Gastrocnemius medialis (tissue), 4 donors: ENCODE measurements at regions not wholly inside any gene's neighbourhood (a gene's known extent, or its start where the extent isn't known, plus 50 kb on each side); places are given as distances from the start of the nearest gene placed in this dataset.

Experiments
- ATAC-seq, 2 donors: fragments of 150-250 bp; one replicate each; pipeline ENCODE4 v1.9.1; 2016
- DNase-seq, 2 donors: peaks; one replicate each; pipeline ENCODE4 v3.0.0-alpha.2; 2019
- H3K27ac ChIP-seq, 4 donors: fragments of 200-600 bp; sonication (generic); 1 replicate in 1 of 4; 2 replicates in 3 of 4; pipeline ENCODE4 v1.5.1; 2016 to 2018; ENCODE audit warnings: mild to moderate bottlenecking in 2 of 4, moderate library complexity in 1 of 4
- H3K27me3 ChIP-seq, 3 donors: fragments of 200-600 bp; sonication (generic) in 2 of 3; 1 replicate in 1 of 3; 2 replicates in 2 of 3; pipeline versions ENCODE4 v1.5.1 to v1.6.0; 2016 to 2019; ENCODE audit warnings: mild to moderate bottlenecking in 1 of 3, moderate library complexity in 1 of 3
- H3K36me3 ChIP-seq, 2 donors: fragments of 200-600 bp; sonication (generic) in 1 of 2; one replicate each; pipeline ENCODE4 v1.5.1; 2017 to 2018
- H3K4me1 ChIP-seq, 2 donors: fragments of 200-600 bp; sonication (generic) in 1 of 2; one replicate each; pipeline ENCODE4 v1.5.1; 2016 to 2017; ENCODE audit warnings: mild to moderate bottlenecking in 2 of 2
- H3K4me3 ChIP-seq, 4 donors: fragments of 200-600 bp; sonication (generic) in 3 of 4; 1 replicate in 1 of 4; 2 replicates in 3 of 4; pipeline ENCODE4 v1.5.1; 2016 to 2019; ENCODE audit warnings: mild to moderate bottlenecking in 2 of 4
- H3K9me3 ChIP-seq, 3 donors: fragments of 200-600 bp; sonication (generic) in 2 of 3; 1 replicate in 1 of 3; 2 replicates in 2 of 3; pipeline ENCODE4 v1.5.1; 2016 to 2019
- CTCF ChIP-seq, 5 experiments: fragments of 450-650 bp in 3 of 5; fragments of 200-600 bp in 2 of 5; sonication (generic) in 2 of 5; IDR thresholded peaks in 4 of 5; conservative IDR thresholded peaks in 1 of 5; 1 replicate in 4 of 5; 2 replicates in 1 of 5; pipeline ENCODE4 v1.5.1; 2016 to 2019; ENCODE audit warnings: antibody characterized with exemption in 5 of 5, mild to moderate bottlenecking in 3 of 5, moderate library complexity in 3 of 5
- POLR2A ChIP-seq, 2 donors: fragments of 450-650 bp; IDR thresholded peaks; one replicate each; pipeline ENCODE4 v1.6.1; 2017; ENCODE audit warnings: antibody characterized with exemption in 2 of 2, mild to moderate bottlenecking in 2 of 2, moderate library complexity in 2 of 2
- in situ Hi-C, 4 donors: fragments of 200-750 bp; cut with MboI; loops; one replicate each; pipeline versions ENCODE4 v1.15.0 to v1.8.0; 2017; ENCODE audit warnings: low sequenced_read_pairs in 4 of 4
- intact Hi-C: fragments of 100-400 bp; cut with DNase I; formaldehyde crosslinking; loops from one replicate; pipeline ENCODE4 v1.15.1; 2023; ENCODE audit warnings: low total_unique reads

GRCh38 chr17:71302721-71303549 lies 817.9 kb upstream of the SOX9 start:
- DNase-seq = no peak
- intact Hi-C loops (no loop called here), in situ Hi-C loops (loop anchor here in 1 of 4 donors (25.0 kb wide), 1 partner anchor 109 kb away; no protein-coding TSS in a partner anchor)
- Histone ChIP-seq H3K4me1 (no peaks in the 10 kb centered on the region), H3K9me3 (no peaks in the 10 kb centered on the region), H3K27ac (no peak overlapping the region), H3K27me3 (no peaks in the 10 kb centered on the region), H3K4me3 (no peak overlapping the region), H3K36me3 (no peaks in the 10 kb centered on the region)
- TF ChIP-seq CTCF (IDR thresholded peaks at IDR 0.05 in 4 of 5, conservative IDR thresholded peaks at IDR 0.05 in 1 of 5) (no peak), POLR2A (IDR thresholded peaks at IDR 0.05) (no peak)
- ATAC-seq = no peak

- no peaks in the 10 kb centered on the region for H3K9me3 ChIP-seq
- no peaks in the 10 kb centered on the region for H3K27me3 ChIP-seq
- no peaks in the 10 kb centered on the region for H3K36me3 ChIP-seq
- in situ Hi-C loops (loop anchor here in 1 of 4 donors (25.0 kb wide), 1 partner anchor 108 kb away; no protein-coding TSS in a partner anchor), intact Hi-C loops (no loop called here)
- ATAC-seq (no peak), DNase-seq (no peak)
- TF ChIP-seq CTCF (IDR thresholded peaks at IDR 0.05 in 4 of 5, conservative IDR thresholded peaks at IDR 0.05 in 1 of 5) (no peak), POLR2A (IDR thresholded peaks at IDR 0.05) (no peak)
- H3K27ac ChIP-seq = no peak overlapping the region
- H3K4me1 ChIP-seq = no peaks in the 10 kb centered on the region
- H3K4me3 ChIP-seq = no peak overlapping the region
These were observed 816.2 kb upstream of the SOX9 start for GRCh38 chr17:71304498-71305158.

- DNase-seq (no peak), ATAC-seq (no peak)
These were observed 807.0 kb upstream of the SOX9 start for GRCh38 chr17:71313866-71314265.

GRCh38 chr17:71315568-71315967 lies 805.3 kb upstream of the SOX9 start:
- intact Hi-C loops (no loop called here), in situ Hi-C loops (loop anchor here in 1 of 4 donors (25.0 kb wide), 1 partner anchor 97 kb away; no protein-coding TSS in a partner anchor)
- Histone ChIP-seq H3K36me3 (no peaks in the 10 kb centered on the region), H3K27ac (no peak overlapping the region), H3K9me3 (no peaks in the 10 kb centered on the region), H3K4me3 (no peak overlapping the region), H3K4me1 (no peaks in the 10 kb centered on the region), H3K27me3 (no peaks in the 10 kb centered on the region)
- no peak for ATAC-seq
- TF ChIP-seq POLR2A (IDR thresholded peaks at IDR 0.05) (no peak), CTCF (IDR thresholded peaks at IDR 0.05 in 4 of 5, conservative IDR thresholded peaks at IDR 0.05 in 1 of 5) (no peak)
- no peak for DNase-seq

More at GRCh38 chr17:71313866-71314265, 807.0 kb upstream of the SOX9 start:
- Histone ChIP-seq H3K27me3 (no peaks in the 10 kb centered on the region), H3K4me1 (no peaks in the 10 kb centered on the region), H3K36me3 (no peaks in the 10 kb centered on the region), H3K9me3 (no peaks in the 10 kb centered on the region), H3K27ac (no peak overlapping the region), H3K4me3 (no peak overlapping the region)
- in situ Hi-C loops = loop anchor here in 1 of 4 donors (25.0 kb wide), 1 partner anchor 98 kb away; no protein-coding TSS in a partner anchor
- intact Hi-C loops = no loop called here
- TF ChIP-seq POLR2A (IDR thresholded peaks at IDR 0.05) (no peak), CTCF (IDR thresholded peaks at IDR 0.05 in 4 of 5, conservative IDR thresholded peaks at IDR 0.05 in 1 of 5) (no peak)
